ENCODE measurements at regions not wholly inside any gene's neighbourhood (a gene's known extent, or its start where the extent isn't known, plus 50 kb on each side); places are given as distances from the start of the nearest gene placed in this dataset.

GRCh38 chr3:95334461-95334860 lies 1271.6 kb downstream of the NSUN3 start (continued):
- TF ChIP-seq, protein P1, sequence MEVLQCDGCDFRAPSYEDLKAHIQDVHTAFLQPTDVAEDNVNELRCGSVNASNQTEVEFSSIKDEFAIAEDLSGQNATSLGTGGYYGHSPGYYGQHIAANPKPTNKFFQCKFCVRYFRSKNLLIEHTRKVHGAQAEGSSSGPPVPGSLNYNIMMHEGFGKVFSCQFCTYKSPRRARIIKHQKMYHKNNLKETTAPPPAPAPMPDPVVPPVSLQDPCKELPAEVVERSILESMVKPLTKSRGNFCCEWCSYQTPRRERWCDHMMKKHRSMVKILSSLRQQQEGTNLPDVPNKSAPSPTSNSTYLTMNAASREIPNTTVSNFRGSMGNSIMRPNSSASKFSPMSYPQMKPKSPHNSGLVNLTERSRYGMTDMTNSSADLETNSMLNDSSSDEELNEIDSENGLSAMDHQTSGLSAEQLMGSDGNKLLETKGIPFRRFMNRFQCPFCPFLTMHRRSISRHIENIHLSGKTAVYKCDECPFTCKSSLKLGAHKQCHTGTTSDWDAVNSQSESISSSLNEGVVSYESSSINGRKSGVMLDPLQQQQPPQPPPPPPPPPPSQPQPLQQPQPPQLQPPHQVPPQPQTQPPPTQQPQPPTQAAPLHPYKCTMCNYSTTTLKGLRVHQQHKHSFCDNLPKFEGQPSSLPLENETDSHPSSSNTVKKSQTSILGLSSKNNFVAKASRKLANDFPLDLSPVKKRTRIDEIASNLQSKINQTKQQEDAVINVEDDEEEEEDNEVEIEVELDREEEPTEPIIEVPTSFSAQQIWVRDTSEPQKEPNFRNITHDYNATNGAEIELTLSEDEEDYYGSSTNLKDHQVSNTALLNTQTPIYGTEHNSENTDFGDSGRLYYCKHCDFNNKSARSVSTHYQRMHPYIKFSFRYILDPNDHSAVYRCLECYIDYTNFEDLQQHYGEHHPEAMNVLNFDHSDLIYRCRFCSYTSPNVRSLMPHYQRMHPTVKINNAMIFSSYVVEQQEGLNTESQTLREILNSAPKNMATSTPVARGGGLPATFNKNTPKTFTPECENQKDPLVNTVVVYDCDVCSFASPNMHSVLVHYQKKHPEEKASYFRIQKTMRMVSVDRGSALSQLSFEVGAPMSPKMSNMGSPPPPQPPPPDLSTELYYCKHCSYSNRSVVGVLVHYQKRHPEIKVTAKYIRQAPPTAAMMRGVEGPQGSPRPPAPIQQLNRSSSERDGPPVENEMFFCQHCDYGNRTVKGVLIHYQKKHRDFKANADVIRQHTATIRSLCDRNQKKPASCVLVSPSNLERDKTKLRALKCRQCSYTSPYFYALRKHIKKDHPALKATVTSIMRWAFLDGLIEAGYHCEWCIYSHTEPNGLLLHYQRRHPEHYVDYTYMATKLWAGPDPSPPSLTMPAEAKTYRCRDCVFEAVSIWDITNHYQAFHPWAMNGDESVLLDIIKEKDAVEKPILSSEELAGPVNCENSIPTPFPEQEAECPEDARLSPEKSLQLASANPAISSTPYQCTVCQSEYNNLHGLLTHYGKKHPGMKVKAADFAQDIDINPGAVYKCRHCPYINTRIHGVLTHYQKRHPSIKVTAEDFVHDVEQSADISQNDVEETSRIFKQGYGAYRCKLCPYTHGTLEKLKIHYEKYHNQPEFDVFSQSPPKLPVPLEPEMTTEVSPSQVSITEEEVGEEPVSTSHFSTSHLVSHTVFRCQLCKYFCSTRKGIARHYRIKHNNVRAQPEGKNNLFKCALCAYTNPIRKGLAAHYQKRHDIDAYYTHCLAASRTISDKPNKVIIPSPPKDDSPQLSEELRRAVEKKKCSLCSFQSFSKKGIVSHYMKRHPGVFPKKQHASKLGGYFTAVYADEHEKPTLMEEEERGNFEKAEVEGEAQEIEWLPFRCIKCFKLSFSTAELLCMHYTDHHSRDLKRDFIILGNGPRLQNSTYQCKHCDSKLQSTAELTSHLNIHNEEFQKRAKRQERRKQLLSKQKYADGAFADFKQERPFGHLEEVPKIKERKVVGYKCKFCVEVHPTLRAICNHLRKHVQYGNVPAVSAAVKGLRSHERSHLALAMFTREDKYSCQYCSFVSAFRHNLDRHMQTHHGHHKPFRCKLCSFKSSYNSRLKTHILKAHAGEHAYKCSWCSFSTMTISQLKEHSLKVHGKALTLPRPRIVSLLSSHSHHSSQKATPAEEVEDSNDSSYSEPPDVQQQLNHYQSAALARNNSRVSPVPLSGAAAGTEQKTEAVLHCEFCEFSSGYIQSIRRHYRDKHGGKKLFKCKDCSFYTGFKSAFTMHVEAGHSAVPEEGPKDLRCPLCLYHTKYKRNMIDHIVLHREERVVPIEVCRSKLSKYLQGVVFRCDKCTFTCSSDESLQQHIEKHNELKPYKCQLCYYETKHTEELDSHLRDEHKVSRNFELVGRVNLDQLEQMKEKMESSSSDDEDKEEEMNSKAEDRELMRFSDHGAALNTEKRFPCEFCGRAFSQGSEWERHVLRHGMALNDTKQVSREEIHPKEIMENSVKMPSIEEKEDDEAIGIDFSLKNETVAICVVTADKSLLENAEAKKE (CRISPR knock-in tag; IDR thresholded peaks at IDR 0.05): no peak
- TF ChIP-seq ZNF331 (CRISPR knock-in tag; IDR thresholded peaks at IDR 0.05; ENCODE audit: low read depth) (no peak), JUNB (IDR thresholded peaks at IDR 0.05; ENCODE audit: unreplicated experiment) (no peak), POLR2AphosphoS5 (IDR thresholded peaks at IDR 0.05; ENCODE audit: low read depth) (no peak), EZH2phosphoT487 (IDR thresholded peaks at IDR 0.05; ENCODE audit: unreplicated experiment) (no peak)
- TF ChIP-seq, protein P2, sequence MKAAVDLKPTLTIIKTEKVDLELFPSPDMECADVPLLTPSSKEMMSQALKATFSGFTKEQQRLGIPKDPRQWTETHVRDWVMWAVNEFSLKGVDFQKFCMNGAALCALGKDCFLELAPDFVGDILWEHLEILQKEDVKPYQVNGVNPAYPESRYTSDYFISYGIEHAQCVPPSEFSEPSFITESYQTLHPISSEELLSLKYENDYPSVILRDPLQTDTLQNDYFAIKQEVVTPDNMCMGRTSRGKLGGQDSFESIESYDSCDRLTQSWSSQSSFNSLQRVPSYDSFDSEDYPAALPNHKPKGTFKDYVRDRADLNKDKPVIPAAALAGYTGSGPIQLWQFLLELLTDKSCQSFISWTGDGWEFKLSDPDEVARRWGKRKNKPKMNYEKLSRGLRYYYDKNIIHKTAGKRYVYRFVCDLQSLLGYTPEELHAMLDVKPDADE (IDR thresholded peaks at IDR 0.05): no peak

DNA sequence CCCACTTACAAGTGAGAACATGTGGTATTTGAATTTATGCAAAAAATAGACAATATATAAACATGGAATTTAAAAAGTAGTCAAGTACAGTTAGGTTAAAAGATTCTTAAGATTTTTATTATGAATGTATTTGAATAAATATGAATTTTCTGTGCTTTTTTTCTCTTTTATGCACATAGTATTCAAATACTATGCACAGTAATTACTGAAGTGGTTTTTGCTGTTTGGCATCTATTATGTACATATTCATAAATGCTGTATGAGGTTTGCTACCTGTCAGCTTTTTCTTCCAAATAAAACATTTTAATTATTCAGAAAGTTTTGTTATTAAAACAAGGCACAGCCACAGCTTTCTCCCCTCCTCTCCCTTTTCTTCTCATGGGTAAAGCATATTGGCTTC lies 1272.7 kb downstream of the NSUN3 start:
- Histone ChIP-seq H3F3A (replicated peaks; ENCODE audit: low read depth) (no peaks in the 10 kb centered on the region), H4K20me1 (replicated peaks; ENCODE audit: insufficient read depth) (no peaks in the 10 kb centered on the region), H3K4me2 (no peak overlapping the region), H3K4me3 (no peak overlapping the region), H3K27me3 (ENCODE audit: insufficient read depth) (no peaks in the 10 kb centered on the region), H2AFZ (no peak overlapping the region), H3K36me3 (ENCODE audit: insufficient read depth) (no peaks in the 10 kb centered on the region), H3K27ac (ENCODE audit: low read depth) (no peak overlapping the region), H3K4me1 (ENCODE audit: insufficient read depth) (no peaks in the 10 kb centered on the region), H3K9me2 (ENCODE audit: insufficient read depth) (no peaks in the 10 kb centered on the region), H3K79me2 (replicated peaks; ENCODE audit: insufficient read depth) (no peaks in the 10 kb centered on the region)
- Mint-ChIP-seq H3K4me1 (peaks cover 2% of the 10 kb centered on the region; the same call in 1 of the 3 replicates), H3K36me3 (ENCODE audit: low read depth) (0 out of 3 replicates have a peak, but pooled peaks cover under 1% of the 10 kb centered on the region), H3K9me3 (peaks cover 2% of the 10 kb centered on the region; the same call in 2 of the 3 replicates), H3K4me3 (no peak overlapping the region), H3K27ac (no peak overlapping the region), H3K27me3 (ENCODE audit: insufficient read depth, low read depth, poor library complexity) (no peaks in the 10 kb centered on the region)
- no peak for DNase-seq (ENCODE audit: low spot score)
- ATAC-seq: no peak
- TF ChIP-seq CREB1 (CRISPR knock-in tag; IDR thresholded peaks at IDR 0.05; ENCODE audit: low read depth) (no peak), ZNF331 (CRISPR knock-in tag; IDR thresholded peaks at IDR 0.05; ENCODE audit: low read depth) (no peak)
- TF ChIP-seq, protein P2 (IDR thresholded peaks at IDR 0.05): no peak
- TF ChIP-seq, protein P3, sequence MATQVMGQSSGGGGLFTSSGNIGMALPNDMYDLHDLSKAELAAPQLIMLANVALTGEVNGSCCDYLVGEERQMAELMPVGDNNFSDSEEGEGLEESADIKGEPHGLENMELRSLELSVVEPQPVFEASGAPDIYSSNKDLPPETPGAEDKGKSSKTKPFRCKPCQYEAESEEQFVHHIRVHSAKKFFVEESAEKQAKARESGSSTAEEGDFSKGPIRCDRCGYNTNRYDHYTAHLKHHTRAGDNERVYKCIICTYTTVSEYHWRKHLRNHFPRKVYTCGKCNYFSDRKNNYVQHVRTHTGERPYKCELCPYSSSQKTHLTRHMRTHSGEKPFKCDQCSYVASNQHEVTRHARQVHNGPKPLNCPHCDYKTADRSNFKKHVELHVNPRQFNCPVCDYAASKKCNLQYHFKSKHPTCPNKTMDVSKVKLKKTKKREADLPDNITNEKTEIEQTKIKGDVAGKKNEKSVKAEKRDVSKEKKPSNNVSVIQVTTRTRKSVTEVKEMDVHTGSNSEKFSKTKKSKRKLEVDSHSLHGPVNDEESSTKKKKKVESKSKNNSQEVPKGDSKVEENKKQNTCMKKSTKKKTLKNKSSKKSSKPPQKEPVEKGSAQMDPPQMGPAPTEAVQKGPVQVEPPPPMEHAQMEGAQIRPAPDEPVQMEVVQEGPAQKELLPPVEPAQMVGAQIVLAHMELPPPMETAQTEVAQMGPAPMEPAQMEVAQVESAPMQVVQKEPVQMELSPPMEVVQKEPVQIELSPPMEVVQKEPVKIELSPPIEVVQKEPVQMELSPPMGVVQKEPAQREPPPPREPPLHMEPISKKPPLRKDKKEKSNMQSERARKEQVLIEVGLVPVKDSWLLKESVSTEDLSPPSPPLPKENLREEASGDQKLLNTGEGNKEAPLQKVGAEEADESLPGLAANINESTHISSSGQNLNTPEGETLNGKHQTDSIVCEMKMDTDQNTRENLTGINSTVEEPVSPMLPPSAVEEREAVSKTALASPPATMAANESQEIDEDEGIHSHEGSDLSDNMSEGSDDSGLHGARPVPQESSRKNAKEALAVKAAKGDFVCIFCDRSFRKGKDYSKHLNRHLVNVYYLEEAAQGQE (IDR thresholded peaks at IDR 0.05; ENCODE audit: unreplicated experiment): no peak

Data from GM23338 (cell line).